CD4-positive, alpha-beta T cell (primary cell): ENCODE measurements at regions not wholly inside any gene's neighbourhood (a gene's known extent, or its start where the extent isn't known, plus 50 kb on each side); places are given as distances from the start of the nearest gene placed in this dataset.

Source experiments
- ATAC-seq: fragments of 200-7000 bp; cut with Tn5 transposase; one replicate; pipeline ENCODE4 v1.10.0; 2022; ENCODE audit warnings: mild to moderate bottlenecking; ENCODE audit not compliant: poor library complexity
- CTCF ChIA-PET: fragments of 350-600 bp; sonication (Branson Sonifier 250); formaldehyde crosslinking; loops from one replicate; lab custom pipeline; 2021; ENCODE audit warnings: antibody characterized with exemption, inconsistent platforms; lab: Charles Lee
- POLR2A ChIA-PET: fragments of 350-600 bp; sonication (Branson Sonifier 250); formaldehyde crosslinking; loops from one replicate; lab custom pipeline; 2021; ENCODE audit warnings: antibody characterized with exemption, inconsistent platforms; lab: Charles Lee
- DNase-seq, 14 experiments: peaks; one replicate each; pipeline ENCODE4 v3.0.0-alpha.2; 2013 to 2020; ENCODE audit warnings: mixed read lengths in 2 of 14
- H3K27ac ChIP-seq, 2 donors: one replicate each; pipeline versions ENCODE4 v1.5.1 to v1.7.0; 2013; ENCODE audit warnings: low read length in 2 of 2, low read depth in 1 of 2, mild to moderate bottlenecking in 1 of 2
- H3K27me3 ChIP-seq, 2 experiments: 1 replicate in 1 of 2; 2 replicates in 1 of 2; pipeline versions ENCODE4 v1.6.1 to v1.7.0; 2013; ENCODE audit warnings: low read length in 2 of 2, control low read depth in 1 of 2, mild to moderate bottlenecking in 1 of 2, moderate library complexity in 1 of 2; ENCODE audit not compliant: insufficient read depth in 2 of 2, control insufficient read depth in 1 of 2
- H3K36me3 ChIP-seq: one replicate; pipeline ENCODE4 v1.6.1; 2013; ENCODE audit warnings: low read length, control low read depth; ENCODE audit not compliant: insufficient read depth
- H3K4me1 ChIP-seq: one replicate; pipeline ENCODE4 v1.6.1; 2013; ENCODE audit warnings: low read length, control low read depth; ENCODE audit not compliant: insufficient read depth
- H3K4me3 ChIP-seq: one replicate; pipeline ENCODE4 v1.5.1; 2013; ENCODE audit warnings: mild to moderate bottlenecking, low read length, moderate library complexity
- H3K9me3 ChIP-seq, 2 experiments: 1 replicate in 1 of 2; 2 replicates in 1 of 2; pipeline versions ENCODE4 v1.6.1 to v1.7.0; 2013; ENCODE audit warnings: low read length in 2 of 2, mild to moderate bottlenecking in 2 of 2, control low read depth in 1 of 2, moderate library complexity in 1 of 2; ENCODE audit not compliant: control insufficient read depth in 1 of 2, insufficient read depth in 1 of 2
- H3K27ac Mint-ChIP-seq: one replicate; pipeline ENCODE4 v1.8.0; 2020; ENCODE audit warnings: mixed read lengths
- H3K27me3 Mint-ChIP-seq: one replicate; pipeline ENCODE4 v1.8.0; 2021; ENCODE audit warnings: mixed read lengths
- H3K36me3 Mint-ChIP-seq: one replicate; pipeline ENCODE4 v1.8.0; 2021; ENCODE audit warnings: low read depth, mixed read lengths
- H3K4me1 Mint-ChIP-seq: one replicate; pipeline ENCODE4 v1.8.0; 2021; ENCODE audit warnings: low read depth, mixed read lengths
- H3K4me3 Mint-ChIP-seq: one replicate; pipeline ENCODE4 v1.8.0; 2020; ENCODE audit warnings: mild to moderate bottlenecking, mixed read lengths
- H3K9me3 Mint-ChIP-seq: one replicate; pipeline ENCODE4 v1.8.0; 2020; ENCODE audit warnings: mixed read lengths
- CTCF ChIP-seq: fragments of 200-600 bp; IDR thresholded peaks from one replicate; pipeline ENCODE4 v1.8.0; 2022; ENCODE audit warnings: antibody characterized with exemption, mild to moderate bottlenecking
- intact Hi-C, 2 experiments: fragments of 100-400 bp; cut with DNase I in 1 of 2; cut with micrococcal nuclease in 1 of 2; formaldehyde crosslinking; loops; one replicate each; pipeline versions ENCODE4 v1.15.1 to v1.9.0; 2023 to 2025; cut with DNase I, micrococcal nuclease

- H3K27me3 Mint-ChIP-seq = peaks cover 42% of the 10 kb centered on the region
- H3K27ac Mint-ChIP-seq = no peak overlapping the region
- H3K4me3 Mint-ChIP-seq = no peak overlapping the region
- ChIA-PET CTCF (no interaction called here), POLR2A (no interaction called here)
- no peaks in the 10 kb centered on the region for H3K36me3 Mint-ChIP-seq
- no peak for ATAC-seq
- no peak for TF ChIP-seq CTCF
- peaks cover 8% of the 10 kb centered on the region for H3K9me3 Mint-ChIP-seq
- no peak for DNase-seq
- Histone ChIP-seq H3K9me3 (peaks cover 3 to 4% of the 10 kb centered on the region in 2 experiments), H3K4me1 (no peaks in the 10 kb centered on the region), H3K36me3 (no peaks in the 10 kb centered on the region), H3K4me3 (no peak overlapping the region), H3K27ac (no peak overlapping the region), H3K27me3 (peaks cover 2 to 3% of the 10 kb centered on the region in 2 experiments)
- intact Hi-C loops = no loop called here
- H3K4me1 Mint-ChIP-seq = no peaks in the 10 kb centered on the region
Measured at GRCh38 chr13:36766295-36766694, 52.7 kb upstream of the RFXAP start.

- peaks cover 2 to 3% of the 10 kb centered on the region in 2 experiments for H3K27me3 ChIP-seq
- ATAC-seq (no peak), DNase-seq (no peak)
- no peaks in the 10 kb centered on the region for H3K4me1 ChIP-seq
- Mint-ChIP-seq H3K4me1 (no peaks in the 10 kb centered on the region), H3K4me3 (no peak overlapping the region), H3K27me3 (peaks cover 43% of the 10 kb centered on the region), H3K27ac (no peak overlapping the region), H3K36me3 (no peaks in the 10 kb centered on the region), H3K9me3 (peaks cover 8% of the 10 kb centered on the region)
- TF ChIP-seq CTCF = no peak
- no peaks in the 10 kb centered on the region for H3K36me3 ChIP-seq
- H3K9me3 ChIP-seq = peaks cover 3 to 4% of the 10 kb centered on the region in 2 experiments
- H3K4me3 ChIP-seq = no peak overlapping the region
- ChIA-PET CTCF (no interaction called here), POLR2A (no interaction called here)
- intact Hi-C loops = no loop called here
- no peak overlapping the region for H3K27ac ChIP-seq
Measured at GRCh38 chr13:36767276-36767675, 51.7 kb upstream of the RFXAP start.

GRCh38 chr13:36769126-36769525 is 49.9 kb upstream of the RFXAP start:
- no peak overlapping the region for H3K4me3 ChIP-seq
- intact Hi-C loops = no loop called here
- TF ChIP-seq CTCF = no peak
- DNase-seq (no peak), ATAC-seq (no peak)
- no peak overlapping the region for H3K4me3 Mint-ChIP-seq
- no peaks in the 10 kb centered on the region for H3K4me1 ChIP-seq
- peaks cover 43% of the 10 kb centered on the region for H3K27me3 Mint-ChIP-seq
- H3K9me3 ChIP-seq = peaks cover 0 to 4% of the 10 kb centered on the region in 2 experiments
- H3K36me3 Mint-ChIP-seq = no peaks in the 10 kb centered on the region
- H3K9me3 Mint-ChIP-seq = peaks cover 8% of the 10 kb centered on the region
- H3K27me3 ChIP-seq = peaks cover 2 to 3% of the 10 kb centered on the region in 2 experiments
- no peaks in the 10 kb centered on the region for H3K4me1 Mint-ChIP-seq
- H3K27ac Mint-ChIP-seq = no peak overlapping the region
- ChIA-PET POLR2A (no interaction called here), CTCF (no interaction called here)
- H3K36me3 ChIP-seq = no peaks in the 10 kb centered on the region
- H3K27ac ChIP-seq = no peak overlapping the region
